ENCODE measurements at regions not wholly inside any gene's neighbourhood (a gene's known extent, or its start where the extent isn't known, plus 50 kb on each side); places are given as distances from the start of the nearest gene placed in this dataset.
A peak's percentile ranks its signal among the peaks of the same experiment; 100 is the strongest.
"Not testable (repeated sequence)": the region's sequence is repeated elsewhere in the genome, so short reads cannot be mapped to it uniquely, and the experiment has no call there.

DNA sequence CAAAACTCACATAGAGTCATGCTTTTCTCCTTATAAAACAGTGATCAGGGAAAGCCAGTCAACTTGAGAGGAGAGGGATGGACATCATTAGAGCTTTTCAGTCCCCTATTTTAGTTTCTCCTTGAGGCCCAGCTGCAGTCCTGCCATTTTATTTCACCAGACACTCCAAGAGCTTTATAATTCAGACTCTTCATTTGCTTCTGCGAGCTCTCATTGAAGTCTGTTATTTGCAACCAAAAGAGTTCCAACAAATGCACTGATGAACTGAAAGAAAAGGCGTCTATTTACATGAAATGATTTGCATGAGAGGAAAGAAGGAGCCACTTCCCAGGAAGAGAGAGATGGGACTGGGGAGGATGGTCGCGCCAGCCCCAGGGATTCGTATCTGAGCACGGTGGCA, 86.8 kb downstream of the NDUFA12 start:
- no peaks in the 10 kb centered on the region for H3K27me3 ChIP-seq
- no peak overlapping the region for H3K27ac ChIP-seq
- H3K36me3 ChIP-seq: no peaks in the 10 kb centered on the region
- no peak overlapping the region for H3K4me3 ChIP-seq
- DNase-seq: no peak
- H3K9me3 ChIP-seq (replicated peaks): no peaks in the 10 kb centered on the region
- H3K4me1 ChIP-seq: no peaks in the 10 kb centered on the region

DNA sequence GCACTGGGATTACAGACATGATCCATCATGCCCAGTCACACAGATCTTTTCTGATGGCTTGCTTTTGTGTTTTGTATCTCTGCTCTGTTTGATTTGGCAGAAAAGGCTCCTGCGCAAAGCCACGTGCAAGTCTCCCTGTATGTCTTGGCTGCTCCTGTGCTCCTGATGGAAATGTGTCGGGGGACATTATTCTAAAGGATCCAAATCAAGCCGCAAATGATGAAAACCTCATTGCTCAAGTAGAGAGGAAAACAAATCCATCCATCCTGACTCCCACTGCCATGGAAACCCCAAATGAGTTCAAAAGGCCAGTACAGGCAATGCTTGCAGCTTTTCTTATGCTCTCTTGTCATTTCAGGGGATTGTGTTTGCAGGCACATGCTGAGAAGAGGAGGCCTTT, 93.8 kb downstream of the NDUFA12 start:
- Histone ChIP-seq H3K27ac (no peak overlapping the region), H3K4me3 (no peak overlapping the region), H3K27me3 (no peaks in the 10 kb centered on the region), H3K36me3 (no peaks in the 10 kb centered on the region), H3K4me1 (no peaks in the 10 kb centered on the region), H3K9me3 (replicated peaks) (no peaks in the 10 kb centered on the region)
- no peak for DNase-seq

DNA sequence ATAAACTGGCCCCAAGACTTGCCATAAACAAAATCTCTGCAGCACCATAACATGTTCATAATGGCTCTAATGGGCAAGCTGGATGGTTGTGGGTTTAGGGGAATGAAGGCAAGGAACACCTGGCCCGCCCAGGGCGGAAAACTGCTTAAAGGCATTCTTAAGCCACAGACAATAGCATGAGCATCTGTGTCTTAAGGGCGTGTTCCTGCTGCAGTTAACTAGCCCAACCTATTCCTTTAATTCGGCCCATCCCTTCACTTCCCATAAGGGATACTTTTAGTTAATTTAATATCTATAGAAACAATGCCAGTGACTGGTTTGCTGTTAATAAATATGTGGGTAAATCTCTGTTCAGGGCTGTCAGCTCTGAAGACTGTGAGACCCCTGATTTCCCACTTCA, 97.7 kb downstream of the NDUFA12 start:
- not testable (repeated sequence) for H3K27ac ChIP-seq; H3K4me1 ChIP-seq; H3K4me3 ChIP-seq; H3K36me3 ChIP-seq; H3K27me3 ChIP-seq; H3K9me3 ChIP-seq (replicated peaks); DNase-seq

DNA sequence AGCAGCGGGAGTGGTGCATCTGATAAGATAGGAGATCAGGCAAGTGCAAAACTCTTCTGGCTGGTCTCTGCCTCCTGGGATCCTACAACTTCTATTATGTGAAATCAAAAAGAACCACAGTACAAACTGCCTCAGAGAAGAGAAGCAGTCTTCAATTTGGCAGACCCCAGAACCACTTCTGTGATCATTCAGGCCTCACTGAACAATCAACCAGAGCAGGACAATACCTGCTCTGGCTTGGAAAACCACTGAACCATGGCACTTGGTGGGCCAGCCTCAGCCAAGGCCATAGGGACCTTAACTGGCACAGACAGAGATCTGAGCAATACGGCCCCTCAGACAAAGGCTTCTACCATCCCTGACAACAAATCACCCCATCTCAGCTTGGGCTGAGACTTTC, 103.0 kb downstream of the NDUFA12 start:
- Histone ChIP-seq H3K9me3 (replicated peaks) (no peaks in the 10 kb centered on the region), H3K4me3 (no peak overlapping the region), H3K4me1 (no peaks in the 10 kb centered on the region), H3K27ac (no peak overlapping the region), H3K36me3 (no peaks in the 10 kb centered on the region), H3K27me3 (no peaks in the 10 kb centered on the region)
- DNase-seq: no peak

DNA sequence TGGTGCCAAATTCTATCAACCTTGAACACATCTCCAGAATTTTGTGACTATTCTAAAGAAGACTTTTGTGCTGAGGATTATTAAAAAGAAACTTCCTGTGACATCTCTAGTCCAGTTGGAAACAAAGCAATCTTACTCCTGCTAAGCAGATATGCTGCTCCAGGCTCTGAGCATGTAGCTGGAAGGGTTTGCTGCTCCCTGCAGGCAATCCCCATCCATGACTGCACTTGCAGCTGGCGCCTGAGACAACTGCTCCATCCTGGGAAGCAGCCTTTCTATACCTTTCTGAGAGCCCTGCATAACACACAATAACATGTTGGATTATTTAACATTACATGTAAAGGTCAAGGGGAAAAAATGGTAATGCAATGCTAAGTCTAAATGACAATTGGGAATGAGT, 105.1 kb downstream of the NDUFA12 start:
- DNase-seq: peak in 1 of 2 experiments; percentile 6
- no peaks in the 10 kb centered on the region for H3K4me1 ChIP-seq

DNA sequence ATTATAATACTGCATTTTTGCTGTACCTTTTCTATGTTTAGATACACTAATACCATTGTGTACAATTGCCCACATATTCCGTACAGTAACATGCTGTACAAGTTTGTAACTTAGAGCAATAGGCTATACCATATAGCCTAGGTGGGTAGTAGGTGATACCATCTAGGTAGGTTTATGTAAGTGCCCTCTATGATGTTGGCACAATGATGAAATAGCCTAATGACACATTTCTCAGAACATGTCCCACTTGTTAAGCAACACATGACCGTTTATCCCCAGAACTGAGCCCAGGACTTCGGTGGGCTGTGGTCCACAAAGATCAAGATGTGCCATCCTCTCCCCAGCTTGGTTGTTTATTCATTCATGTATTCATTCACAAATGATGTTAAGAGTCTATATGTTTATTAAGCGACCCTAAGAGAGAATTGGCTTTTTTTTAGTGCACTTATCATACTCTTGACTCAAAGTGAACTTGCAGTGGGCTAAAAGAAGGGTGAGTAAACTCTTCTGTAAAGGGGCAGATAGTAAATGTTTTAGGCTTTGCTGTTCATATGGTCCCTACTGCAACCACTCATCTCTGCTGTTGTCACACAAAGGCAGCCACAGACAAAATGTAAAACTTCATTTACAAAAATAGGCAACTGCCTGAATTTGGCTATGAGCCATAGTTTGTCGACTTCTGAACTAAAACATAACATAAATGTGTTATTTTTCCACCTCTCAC, 110.8 kb downstream of the NDUFA12 start:
- H3K4me1 ChIP-seq: no peaks in the 10 kb centered on the region
- no peaks in the 10 kb centered on the region for H3K36me3 ChIP-seq
- H3K27me3 ChIP-seq: no peaks in the 10 kb centered on the region

More for the DNA sequence above, 105.1 kb downstream of the NDUFA12 start:
- no peak overlapping the region for H3K27ac ChIP-seq
- H3K27me3 ChIP-seq: no peaks in the 10 kb centered on the region
- H3K9me3 ChIP-seq (replicated peaks): no peaks in the 10 kb centered on the region
- H3K4me3 ChIP-seq: no peak overlapping the region
- H3K36me3 ChIP-seq: no peaks in the 10 kb centered on the region

DNA sequence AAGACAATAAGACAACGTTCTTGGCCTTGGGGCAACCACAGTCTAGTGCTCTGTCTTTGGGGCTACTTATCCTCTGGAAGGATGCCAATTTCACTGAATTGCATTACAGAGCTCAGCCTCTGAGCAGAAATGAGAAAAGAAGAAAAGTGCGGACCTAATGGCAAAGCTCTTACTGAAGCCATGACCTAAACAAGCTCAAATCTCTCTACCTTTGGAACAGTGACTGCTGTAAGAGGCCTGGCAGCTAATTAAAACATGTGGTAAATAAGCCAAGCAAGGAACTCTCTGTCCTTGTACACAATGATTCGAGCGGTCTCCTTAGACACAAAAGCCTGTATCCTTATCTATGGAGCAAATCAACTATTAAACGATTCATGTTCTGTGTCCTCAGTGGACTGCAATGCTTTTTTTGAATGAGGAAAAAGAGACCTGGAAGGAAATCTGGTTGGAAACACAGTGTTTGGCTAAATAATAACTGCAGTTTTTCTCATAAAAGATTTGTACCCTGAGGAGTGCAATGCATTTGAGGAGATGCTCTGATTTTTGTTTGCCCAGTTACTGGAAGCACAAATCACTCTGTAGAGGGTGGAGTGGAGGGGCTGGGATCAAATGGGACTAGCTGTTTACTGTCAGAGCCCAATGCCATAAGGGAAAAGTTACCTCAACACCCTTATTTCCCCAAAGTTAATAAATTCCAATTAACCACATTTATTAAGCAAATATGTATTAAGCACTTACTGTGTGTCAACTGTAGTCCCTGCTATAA, 113.9 kb downstream of the NDUFA12 start:
- Histone ChIP-seq H3K9me3 (replicated peaks) (no peaks in the 10 kb centered on the region), H3K4me3 (no peak overlapping the region)
- peak in 1 of 2 experiments; percentile 11 for DNase-seq

More for the DNA sequence above, 110.8 kb downstream of the NDUFA12 start:
- no peak overlapping the region for H3K4me3 ChIP-seq
- DNase-seq: no peak
- no peaks in the 10 kb centered on the region for H3K9me3 ChIP-seq (replicated peaks)
- H3K27ac ChIP-seq: no peak overlapping the region

DNA sequence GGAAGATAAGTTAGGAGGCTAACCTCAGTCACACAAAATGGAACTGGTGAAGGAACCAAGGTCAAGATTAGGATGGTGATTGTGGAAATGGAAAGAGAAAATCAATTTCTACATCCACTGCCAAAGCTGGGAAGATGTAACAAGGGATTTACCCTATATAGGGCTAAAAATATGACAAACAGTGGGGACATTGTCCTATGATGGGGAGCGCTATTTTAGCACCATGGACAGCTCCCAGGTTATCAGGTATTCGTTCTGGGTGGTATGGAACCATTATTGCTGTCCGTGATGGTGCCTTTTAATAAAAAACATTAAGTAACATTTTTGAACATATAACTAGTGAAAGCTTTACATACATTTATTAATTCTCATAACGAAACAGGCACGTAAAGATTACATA, 124.0 kb downstream of the NDUFA12 start:
- H3K4me3 ChIP-seq: no peak overlapping the region
- no peaks in the 10 kb centered on the region for H3K36me3 ChIP-seq
- H3K4me1 ChIP-seq: no peaks in the 10 kb centered on the region
- no peak overlapping the region for H3K27ac ChIP-seq
- H3K9me3 ChIP-seq (replicated peaks): no peaks in the 10 kb centered on the region
- H3K27me3 ChIP-seq: no peaks in the 10 kb centered on the region
- peak; percentile 13 to 56 for DNase-seq

More for the DNA sequence above, 113.9 kb downstream of the NDUFA12 start:
- Histone ChIP-seq H3K27me3 (no peaks in the 10 kb centered on the region), H3K36me3 (no peaks in the 10 kb centered on the region), H3K27ac (no peak overlapping the region), H3K4me1 (no peaks in the 10 kb centered on the region)

DNA sequence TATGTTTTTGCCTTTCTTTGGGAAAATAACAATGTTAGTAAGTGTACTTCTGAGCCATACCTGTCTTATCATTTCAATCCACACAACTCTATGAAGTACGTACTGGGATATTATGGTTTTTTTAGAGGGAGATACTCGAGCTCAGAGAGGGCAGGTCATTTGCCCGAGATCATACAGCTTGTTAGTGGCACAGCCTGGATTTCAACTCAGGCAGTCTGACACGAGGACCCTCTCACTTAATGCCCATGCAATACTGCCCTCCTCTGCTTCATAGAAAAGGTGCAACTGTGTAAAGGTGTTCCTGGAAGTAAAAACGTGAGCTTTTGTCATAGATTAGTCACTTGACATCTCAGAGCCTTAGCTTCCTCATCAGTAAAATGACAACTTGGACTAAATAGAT, 128.0 kb downstream of the NDUFA12 start:
- no peaks in the 10 kb centered on the region for H3K27me3 ChIP-seq
- peak; percentile 7 to 34 for DNase-seq

DNA sequence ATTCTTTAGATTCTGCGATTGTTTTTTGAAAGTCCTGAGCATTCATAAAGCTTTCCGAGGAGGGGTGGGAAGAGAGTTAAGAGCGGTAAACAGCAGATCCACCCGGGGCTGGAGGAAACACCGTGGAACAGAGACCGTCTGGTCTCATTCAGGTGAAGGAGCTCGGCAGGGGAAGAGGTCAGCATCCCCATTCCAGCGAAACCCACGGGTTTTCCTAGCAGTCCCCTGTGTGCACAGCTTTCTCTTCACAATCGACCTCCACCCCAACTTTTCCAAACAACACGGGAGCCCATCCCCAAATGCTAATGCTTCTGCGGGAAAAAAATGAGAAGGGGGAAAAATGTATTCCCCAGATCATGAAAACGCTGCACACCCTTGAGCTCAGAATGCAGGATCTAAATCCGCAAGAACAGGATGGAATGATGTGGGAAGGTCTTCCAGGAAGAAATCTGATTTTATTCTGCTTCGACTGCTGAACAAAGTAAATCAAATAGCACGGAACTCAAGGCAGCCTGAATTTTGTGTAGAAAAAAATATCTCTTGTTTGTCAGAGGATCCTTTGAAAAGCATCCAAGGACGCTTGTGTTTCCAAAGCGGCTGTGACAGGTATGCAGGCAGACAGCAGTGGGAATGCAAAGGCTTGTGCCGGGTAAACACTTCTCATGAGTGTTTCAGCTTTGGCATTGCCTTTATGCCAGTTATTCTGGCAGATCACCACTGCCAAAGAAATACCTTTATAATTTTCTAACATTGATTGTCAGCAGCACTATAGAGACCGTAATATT, 128.8 kb downstream of the NDUFA12 start:
- H3K4me1 ChIP-seq: no peaks in the 10 kb centered on the region
- no peak for DNase-seq
- H3K4me3 ChIP-seq: no peak overlapping the region
- H3K27me3 ChIP-seq: no peaks in the 10 kb centered on the region
- no peaks in the 10 kb centered on the region for H3K9me3 ChIP-seq (replicated peaks)
- H3K27ac ChIP-seq: no peak overlapping the region
- no peaks in the 10 kb centered on the region for H3K36me3 ChIP-seq

More for the DNA sequence above, 128.0 kb downstream of the NDUFA12 start:
- H3K9me3 ChIP-seq (replicated peaks): no peaks in the 10 kb centered on the region
- no peak overlapping the region for H3K4me3 ChIP-seq
- no peaks in the 10 kb centered on the region for H3K36me3 ChIP-seq
- no peaks in the 10 kb centered on the region for H3K4me1 ChIP-seq
- H3K27ac ChIP-seq: no peak overlapping the region

DNA sequence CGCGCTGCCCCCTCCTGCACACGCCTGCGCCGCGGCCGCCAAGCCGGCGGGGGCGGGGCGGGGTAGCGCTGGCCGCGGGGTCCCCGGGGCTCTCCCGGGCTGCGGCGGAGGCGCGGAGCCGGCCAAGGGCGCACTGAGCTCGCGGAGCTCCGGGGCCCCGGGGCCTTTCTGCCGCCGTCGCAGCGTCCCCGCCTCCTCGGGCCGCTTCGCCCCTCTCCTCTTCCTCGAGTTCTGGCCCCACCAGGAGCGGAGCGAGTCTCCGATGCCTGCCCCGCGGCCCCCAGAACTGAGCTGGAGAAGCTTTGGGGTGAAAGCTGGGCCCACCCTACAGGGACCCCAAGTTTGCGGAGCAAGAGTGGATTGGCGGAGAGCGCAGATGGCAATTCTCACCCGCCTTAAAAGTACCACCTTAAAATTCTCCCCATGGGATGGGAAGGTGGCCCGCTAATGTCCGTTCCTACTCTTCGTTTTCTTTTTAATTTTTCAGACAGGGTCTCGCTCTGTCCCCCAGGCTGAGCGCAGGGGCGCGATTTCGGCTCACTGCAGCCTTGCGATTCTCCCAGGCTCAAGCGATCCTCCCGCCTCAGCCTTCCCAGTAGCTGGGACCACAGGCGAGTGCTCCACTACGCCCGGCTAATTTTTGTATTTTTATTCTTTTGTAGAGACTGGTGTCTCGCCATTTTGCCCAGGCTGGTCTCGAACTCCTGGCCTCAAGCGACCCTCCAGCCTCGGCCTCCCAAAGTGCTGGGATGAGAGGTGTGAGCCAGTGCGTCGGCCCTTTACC, 129.6 kb downstream of the NDUFA12 start:
- no peaks in the 10 kb centered on the region for H3K4me1 ChIP-seq
- H3K4me3 ChIP-seq: no peak overlapping the region
- H3K36me3 ChIP-seq: no peaks in the 10 kb centered on the region
- no peak for DNase-seq
- H3K27ac ChIP-seq: no peak overlapping the region
- H3K9me3 ChIP-seq (replicated peaks): no peaks in the 10 kb centered on the region
- H3K27me3 ChIP-seq: no peaks in the 10 kb centered on the region

DNA sequence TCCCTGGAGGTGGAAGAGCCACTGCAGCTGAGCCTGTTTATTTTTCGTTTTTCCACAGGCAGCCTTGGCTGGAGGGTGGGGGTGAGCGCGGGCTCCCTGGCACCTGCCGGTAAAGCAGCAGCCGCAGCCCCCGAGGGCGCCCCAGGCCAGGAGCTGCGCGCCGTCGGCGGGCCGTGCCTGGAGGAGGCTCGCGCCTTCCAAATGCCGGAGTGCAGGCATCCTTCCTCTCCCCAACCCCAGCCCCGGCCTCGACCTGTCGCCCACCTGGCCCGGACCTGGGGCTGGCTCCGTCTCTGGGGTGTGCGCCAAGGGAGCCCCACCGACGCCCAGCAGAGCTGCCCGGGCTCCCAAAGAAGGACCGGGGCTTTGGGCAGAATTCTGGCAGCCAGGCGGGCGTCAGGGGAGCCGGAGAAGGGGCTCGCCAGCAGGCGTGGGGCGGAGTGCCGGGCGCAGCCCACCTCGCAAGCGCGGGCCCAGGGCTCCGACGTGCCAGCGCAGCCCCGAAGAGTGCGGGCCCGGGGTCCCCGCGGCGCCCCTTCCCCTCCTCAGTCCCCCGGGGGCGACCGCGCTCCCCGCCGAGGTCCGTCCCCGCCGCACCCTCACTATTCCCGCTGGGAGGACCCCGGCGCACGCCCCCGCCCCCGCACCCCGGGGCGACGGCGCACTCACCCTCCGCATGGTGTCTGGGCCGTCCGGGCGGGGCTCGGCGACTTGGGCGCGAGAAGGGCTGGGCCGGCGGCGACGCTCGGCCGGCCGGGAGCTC, 130.3 kb downstream of the NDUFA12 start:
- Histone ChIP-seq H3K27me3 (no peaks in the 10 kb centered on the region), H3K27ac (no peak overlapping the region), H3K36me3 (no peaks in the 10 kb centered on the region), H3K4me1 (no peaks in the 10 kb centered on the region), H3K4me3 (no peak overlapping the region), H3K9me3 (replicated peaks) (no peaks in the 10 kb centered on the region)
- DNase-seq: peak in 1 of 2 experiments; percentile 6

DNA sequence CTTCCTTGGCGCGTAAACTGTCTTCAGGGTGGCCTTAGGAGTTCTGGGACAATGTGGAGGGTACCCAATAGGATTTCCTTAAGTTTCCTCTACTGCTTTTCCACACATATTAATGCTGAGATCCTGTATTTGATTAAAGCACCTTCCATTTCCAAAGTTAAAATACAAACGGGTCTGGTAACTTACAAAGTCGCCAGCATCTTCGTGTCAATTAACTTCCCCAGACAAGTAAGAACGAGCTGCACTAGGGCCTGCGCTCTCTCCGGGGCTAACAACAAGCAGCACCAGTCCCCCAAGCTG, 130.9 kb downstream of the NDUFA12 start:
- no peaks in the 10 kb centered on the region for H3K4me1 ChIP-seq
- H3K27ac ChIP-seq: no peak overlapping the region
- H3K27me3 ChIP-seq: no peaks in the 10 kb centered on the region
- H3K36me3 ChIP-seq: no peaks in the 10 kb centered on the region
- no peak for DNase-seq
- H3K9me3 ChIP-seq (replicated peaks): no peaks in the 10 kb centered on the region
- H3K4me3 ChIP-seq: no peak overlapping the region

DNA sequence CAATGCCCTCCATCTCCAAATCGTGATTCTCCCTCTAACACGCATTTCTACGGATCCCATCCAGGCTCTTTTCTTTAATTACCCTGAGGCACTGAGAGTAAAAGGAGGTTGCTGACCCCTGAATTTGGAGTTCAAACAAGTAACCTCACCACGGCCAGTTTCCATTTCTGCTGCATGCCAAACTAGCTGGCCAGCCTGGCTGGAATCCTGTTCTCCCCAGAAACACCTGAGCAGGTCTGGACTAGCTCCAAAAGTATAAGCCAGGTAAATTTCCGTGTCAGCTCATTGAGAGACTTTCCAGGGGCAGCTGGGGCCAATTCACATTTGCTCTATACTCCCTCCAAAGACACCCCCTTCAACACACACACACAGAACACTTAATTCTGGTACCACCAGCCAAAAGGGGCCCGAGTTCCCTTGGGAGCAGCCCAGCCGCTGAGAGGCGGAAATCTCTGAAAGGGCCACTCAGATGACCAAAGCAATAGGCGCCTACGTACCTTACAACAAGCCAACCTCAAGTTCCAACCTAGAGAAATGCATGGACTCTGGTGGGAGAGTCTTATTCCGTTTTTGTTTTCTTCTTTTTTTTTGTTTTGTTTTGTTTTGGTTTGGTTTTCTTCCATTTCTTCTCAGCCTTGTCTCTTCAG, 131.4 kb downstream of the NDUFA12 start:
- Histone ChIP-seq H3K4me3 (no peak overlapping the region), H3K27ac (no peak overlapping the region), H3K36me3 (no peaks in the 10 kb centered on the region), H3K9me3 (replicated peaks) (no peaks in the 10 kb centered on the region), H3K4me1 (no peaks in the 10 kb centered on the region), H3K27me3 (no peaks in the 10 kb centered on the region)
- no peak for DNase-seq

Measured in SJCRH30 (cell line).